ENCODE measurements at regions not wholly inside any gene's neighbourhood (a gene's known extent, or its start where the extent isn't known, plus 50 kb on each side); places are given as distances from the start of the nearest gene placed in this dataset.

DNA sequence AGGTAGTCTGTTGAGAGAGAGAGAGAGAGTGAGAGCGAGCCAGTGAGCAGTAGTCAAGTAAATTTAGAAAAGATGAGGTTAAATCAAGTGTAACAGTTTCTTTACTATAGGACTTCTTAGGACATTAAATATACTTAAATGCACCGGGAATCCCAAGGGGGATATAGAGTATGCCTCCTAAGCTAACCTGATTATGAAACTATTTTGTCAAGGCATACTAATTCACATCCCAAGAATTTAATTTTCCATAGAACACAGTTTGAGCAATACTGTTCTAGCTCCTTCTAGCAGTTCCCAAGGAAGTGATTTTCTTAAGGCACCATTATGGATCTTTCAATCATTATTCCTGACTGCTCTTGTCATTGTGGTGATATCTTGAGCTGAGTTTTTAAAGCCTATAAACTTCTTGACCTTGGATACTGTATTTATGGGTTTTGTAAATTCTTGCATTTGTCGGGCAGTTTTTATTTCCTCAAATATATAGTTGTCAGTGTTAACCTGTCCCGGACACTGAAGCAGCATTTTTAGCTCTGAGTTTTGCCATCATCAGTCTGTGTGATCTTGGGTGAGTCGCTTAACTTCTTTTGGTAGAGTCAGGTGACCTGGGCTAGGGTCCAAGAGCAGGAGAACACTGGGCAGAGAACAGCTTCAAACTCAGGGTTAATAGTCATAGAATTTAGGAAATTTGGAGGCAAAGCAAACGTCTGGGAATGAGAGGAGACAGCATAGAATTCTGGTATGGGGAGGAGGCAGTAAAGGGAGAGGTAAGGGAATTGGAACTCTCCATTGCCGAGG, 196.5 kb upstream of the FRMD6 start:
- TF ChIP-seq CTCF (conservative IDR thresholded peaks at IDR 0.05; ENCODE audit: low read depth in 2 of 2) (no peak), ZNF331 (CRISPR knock-in tag; IDR thresholded peaks at IDR 0.05; ENCODE audit: low read depth) (no peak), POLR2AphosphoS5 (IDR thresholded peaks at IDR 0.05; ENCODE audit: low read depth) (no peak), ETS1 (IDR thresholded peaks at IDR 0.05) (no peak), EZH2 (IDR thresholded peaks at IDR 0.05; ENCODE audit: low read depth, unreplicated experiment) (no peak), JUNB (IDR thresholded peaks at IDR 0.05; ENCODE audit: unreplicated experiment) (no peak), CREB1 (CRISPR knock-in tag; IDR thresholded peaks at IDR 0.05; ENCODE audit: low read depth) (no peak), STAT1 (IDR thresholded peaks at IDR 0.05; ENCODE audit: unreplicated experiment) (no peak), ZNF114 (CRISPR knock-in tag; IDR thresholded peaks at IDR 0.05) (no peak)
- TF ChIP-seq, protein P1, sequence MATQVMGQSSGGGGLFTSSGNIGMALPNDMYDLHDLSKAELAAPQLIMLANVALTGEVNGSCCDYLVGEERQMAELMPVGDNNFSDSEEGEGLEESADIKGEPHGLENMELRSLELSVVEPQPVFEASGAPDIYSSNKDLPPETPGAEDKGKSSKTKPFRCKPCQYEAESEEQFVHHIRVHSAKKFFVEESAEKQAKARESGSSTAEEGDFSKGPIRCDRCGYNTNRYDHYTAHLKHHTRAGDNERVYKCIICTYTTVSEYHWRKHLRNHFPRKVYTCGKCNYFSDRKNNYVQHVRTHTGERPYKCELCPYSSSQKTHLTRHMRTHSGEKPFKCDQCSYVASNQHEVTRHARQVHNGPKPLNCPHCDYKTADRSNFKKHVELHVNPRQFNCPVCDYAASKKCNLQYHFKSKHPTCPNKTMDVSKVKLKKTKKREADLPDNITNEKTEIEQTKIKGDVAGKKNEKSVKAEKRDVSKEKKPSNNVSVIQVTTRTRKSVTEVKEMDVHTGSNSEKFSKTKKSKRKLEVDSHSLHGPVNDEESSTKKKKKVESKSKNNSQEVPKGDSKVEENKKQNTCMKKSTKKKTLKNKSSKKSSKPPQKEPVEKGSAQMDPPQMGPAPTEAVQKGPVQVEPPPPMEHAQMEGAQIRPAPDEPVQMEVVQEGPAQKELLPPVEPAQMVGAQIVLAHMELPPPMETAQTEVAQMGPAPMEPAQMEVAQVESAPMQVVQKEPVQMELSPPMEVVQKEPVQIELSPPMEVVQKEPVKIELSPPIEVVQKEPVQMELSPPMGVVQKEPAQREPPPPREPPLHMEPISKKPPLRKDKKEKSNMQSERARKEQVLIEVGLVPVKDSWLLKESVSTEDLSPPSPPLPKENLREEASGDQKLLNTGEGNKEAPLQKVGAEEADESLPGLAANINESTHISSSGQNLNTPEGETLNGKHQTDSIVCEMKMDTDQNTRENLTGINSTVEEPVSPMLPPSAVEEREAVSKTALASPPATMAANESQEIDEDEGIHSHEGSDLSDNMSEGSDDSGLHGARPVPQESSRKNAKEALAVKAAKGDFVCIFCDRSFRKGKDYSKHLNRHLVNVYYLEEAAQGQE (IDR thresholded peaks at IDR 0.05; ENCODE audit: unreplicated experiment), result no peak
- TF ChIP-seq, protein P2, sequence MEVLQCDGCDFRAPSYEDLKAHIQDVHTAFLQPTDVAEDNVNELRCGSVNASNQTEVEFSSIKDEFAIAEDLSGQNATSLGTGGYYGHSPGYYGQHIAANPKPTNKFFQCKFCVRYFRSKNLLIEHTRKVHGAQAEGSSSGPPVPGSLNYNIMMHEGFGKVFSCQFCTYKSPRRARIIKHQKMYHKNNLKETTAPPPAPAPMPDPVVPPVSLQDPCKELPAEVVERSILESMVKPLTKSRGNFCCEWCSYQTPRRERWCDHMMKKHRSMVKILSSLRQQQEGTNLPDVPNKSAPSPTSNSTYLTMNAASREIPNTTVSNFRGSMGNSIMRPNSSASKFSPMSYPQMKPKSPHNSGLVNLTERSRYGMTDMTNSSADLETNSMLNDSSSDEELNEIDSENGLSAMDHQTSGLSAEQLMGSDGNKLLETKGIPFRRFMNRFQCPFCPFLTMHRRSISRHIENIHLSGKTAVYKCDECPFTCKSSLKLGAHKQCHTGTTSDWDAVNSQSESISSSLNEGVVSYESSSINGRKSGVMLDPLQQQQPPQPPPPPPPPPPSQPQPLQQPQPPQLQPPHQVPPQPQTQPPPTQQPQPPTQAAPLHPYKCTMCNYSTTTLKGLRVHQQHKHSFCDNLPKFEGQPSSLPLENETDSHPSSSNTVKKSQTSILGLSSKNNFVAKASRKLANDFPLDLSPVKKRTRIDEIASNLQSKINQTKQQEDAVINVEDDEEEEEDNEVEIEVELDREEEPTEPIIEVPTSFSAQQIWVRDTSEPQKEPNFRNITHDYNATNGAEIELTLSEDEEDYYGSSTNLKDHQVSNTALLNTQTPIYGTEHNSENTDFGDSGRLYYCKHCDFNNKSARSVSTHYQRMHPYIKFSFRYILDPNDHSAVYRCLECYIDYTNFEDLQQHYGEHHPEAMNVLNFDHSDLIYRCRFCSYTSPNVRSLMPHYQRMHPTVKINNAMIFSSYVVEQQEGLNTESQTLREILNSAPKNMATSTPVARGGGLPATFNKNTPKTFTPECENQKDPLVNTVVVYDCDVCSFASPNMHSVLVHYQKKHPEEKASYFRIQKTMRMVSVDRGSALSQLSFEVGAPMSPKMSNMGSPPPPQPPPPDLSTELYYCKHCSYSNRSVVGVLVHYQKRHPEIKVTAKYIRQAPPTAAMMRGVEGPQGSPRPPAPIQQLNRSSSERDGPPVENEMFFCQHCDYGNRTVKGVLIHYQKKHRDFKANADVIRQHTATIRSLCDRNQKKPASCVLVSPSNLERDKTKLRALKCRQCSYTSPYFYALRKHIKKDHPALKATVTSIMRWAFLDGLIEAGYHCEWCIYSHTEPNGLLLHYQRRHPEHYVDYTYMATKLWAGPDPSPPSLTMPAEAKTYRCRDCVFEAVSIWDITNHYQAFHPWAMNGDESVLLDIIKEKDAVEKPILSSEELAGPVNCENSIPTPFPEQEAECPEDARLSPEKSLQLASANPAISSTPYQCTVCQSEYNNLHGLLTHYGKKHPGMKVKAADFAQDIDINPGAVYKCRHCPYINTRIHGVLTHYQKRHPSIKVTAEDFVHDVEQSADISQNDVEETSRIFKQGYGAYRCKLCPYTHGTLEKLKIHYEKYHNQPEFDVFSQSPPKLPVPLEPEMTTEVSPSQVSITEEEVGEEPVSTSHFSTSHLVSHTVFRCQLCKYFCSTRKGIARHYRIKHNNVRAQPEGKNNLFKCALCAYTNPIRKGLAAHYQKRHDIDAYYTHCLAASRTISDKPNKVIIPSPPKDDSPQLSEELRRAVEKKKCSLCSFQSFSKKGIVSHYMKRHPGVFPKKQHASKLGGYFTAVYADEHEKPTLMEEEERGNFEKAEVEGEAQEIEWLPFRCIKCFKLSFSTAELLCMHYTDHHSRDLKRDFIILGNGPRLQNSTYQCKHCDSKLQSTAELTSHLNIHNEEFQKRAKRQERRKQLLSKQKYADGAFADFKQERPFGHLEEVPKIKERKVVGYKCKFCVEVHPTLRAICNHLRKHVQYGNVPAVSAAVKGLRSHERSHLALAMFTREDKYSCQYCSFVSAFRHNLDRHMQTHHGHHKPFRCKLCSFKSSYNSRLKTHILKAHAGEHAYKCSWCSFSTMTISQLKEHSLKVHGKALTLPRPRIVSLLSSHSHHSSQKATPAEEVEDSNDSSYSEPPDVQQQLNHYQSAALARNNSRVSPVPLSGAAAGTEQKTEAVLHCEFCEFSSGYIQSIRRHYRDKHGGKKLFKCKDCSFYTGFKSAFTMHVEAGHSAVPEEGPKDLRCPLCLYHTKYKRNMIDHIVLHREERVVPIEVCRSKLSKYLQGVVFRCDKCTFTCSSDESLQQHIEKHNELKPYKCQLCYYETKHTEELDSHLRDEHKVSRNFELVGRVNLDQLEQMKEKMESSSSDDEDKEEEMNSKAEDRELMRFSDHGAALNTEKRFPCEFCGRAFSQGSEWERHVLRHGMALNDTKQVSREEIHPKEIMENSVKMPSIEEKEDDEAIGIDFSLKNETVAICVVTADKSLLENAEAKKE (CRISPR knock-in tag; IDR thresholded peaks at IDR 0.05), result no peak
- H3K27ac ChIP-seq (ENCODE audit: low read depth), result no peak overlapping the region
- no peak overlapping the region for H3K4me2 ChIP-seq
- Mint-ChIP-seq H3K36me3 (ENCODE audit: low read depth) (no peaks in the 10 kb centered on the region), H3K4me3 (no peak overlapping the region), H3K4me1 (no peaks in the 10 kb centered on the region), H3K9me3 (no peaks in the 10 kb centered on the region), H3K27ac (no peak overlapping the region), H3K27me3 (ENCODE audit: insufficient read depth, low read depth, poor library complexity) (no peaks in the 10 kb centered on the region)
- H2AFZ ChIP-seq, result no peak overlapping the region; the same call in 1 of the 2 replicates
- H3F3A ChIP-seq (replicated peaks; ENCODE audit: low read depth), result no peaks in the 10 kb centered on the region
- no peaks in the 10 kb centered on the region for H4K20me1 ChIP-seq (replicated peaks; ENCODE audit: insufficient read depth)
- H3K79me2 ChIP-seq (replicated peaks; ENCODE audit: insufficient read depth), result no peaks in the 10 kb centered on the region
- H3K36me3 ChIP-seq (ENCODE audit: insufficient read depth), result no peaks in the 10 kb centered on the region
- no peaks in the 10 kb centered on the region for H3K4me1 ChIP-seq (ENCODE audit: insufficient read depth)
- H3K9me2 ChIP-seq (ENCODE audit: insufficient read depth), result peaks cover 13% of the 10 kb centered on the region; the same call in 1 of the 2 replicates
- no peak overlapping the region for H3K4me3 ChIP-seq
- ATAC-seq (no peak), DNase-seq (ENCODE audit: low spot score) (no peak)
- no peaks in the 10 kb centered on the region for H3K27me3 ChIP-seq (ENCODE audit: insufficient read depth)
